ENCODE measurements at regions not wholly inside any gene's neighbourhood (a gene's known extent, or its start where the extent isn't known, plus 50 kb on each side); places are given as distances from the start of the nearest gene placed in this dataset.

GRCh38 chr3:5331567-5332269 is 144.2 kb downstream of the EDEM1 start (continued):
- TF ChIP-seq, protein P1, sequence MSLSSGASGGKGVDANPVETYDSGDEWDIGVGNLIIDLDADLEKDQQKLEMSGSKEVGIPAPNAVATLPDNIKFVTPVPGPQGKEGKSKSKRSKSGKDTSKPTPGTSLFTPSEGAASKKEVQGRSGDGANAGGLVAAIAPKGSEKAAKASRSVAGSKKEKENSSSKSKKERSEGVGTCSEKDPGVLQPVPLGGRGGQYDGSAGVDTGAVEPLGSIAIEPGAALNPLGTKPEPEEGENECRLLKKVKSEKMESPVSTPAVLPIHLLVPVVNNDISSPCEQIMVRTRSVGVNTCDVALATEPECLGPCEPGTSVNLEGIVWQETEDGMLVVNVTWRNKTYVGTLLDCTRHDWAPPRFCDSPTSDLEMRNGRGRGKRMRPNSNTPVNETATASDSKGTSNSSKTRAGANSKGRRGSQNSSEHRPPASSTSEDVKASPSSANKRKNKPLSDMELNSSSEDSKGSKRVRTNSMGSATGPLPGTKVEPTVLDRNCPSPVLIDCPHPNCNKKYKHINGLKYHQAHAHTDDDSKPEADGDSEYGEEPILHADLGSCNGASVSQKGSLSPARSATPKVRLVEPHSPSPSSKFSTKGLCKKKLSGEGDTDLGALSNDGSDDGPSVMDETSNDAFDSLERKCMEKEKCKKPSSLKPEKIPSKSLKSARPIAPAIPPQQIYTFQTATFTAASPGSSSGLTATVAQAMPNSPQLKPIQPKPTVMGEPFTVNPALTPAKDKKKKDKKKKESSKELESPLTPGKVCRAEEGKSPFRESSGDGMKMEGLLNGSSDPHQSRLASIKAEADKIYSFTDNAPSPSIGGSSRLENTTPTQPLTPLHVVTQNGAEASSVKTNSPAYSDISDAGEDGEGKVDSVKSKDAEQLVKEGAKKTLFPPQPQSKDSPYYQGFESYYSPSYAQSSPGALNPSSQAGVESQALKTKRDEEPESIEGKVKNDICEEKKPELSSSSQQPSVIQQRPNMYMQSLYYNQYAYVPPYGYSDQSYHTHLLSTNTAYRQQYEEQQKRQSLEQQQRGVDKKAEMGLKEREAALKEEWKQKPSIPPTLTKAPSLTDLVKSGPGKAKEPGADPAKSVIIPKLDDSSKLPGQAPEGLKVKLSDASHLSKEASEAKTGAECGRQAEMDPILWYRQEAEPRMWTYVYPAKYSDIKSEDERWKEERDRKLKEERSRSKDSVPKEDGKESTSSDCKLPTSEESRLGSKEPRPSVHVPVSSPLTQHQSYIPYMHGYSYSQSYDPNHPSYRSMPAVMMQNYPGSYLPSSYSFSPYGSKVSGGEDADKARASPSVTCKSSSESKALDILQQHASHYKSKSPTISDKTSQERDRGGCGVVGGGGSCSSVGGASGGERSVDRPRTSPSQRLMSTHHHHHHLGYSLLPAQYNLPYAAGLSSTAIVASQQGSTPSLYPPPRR (CRISPR knock-in tag; IDR thresholded peaks at IDR 0.05; ENCODE audit: borderline replicate concordance): 0 out of 2 replicates have a peak, but pooled peaks have one; percentile 29
- TF ChIP-seq SNAPC2 (CRISPR knock-in tag; IDR thresholded peaks at IDR 0.05) (no peak), FOXP1 (IDR thresholded peaks at IDR 0.05) (no peak), FOXP1 (CRISPR knock-in tag; IDR thresholded peaks at IDR 0.05) (peak; percentile 60; the same call in 1 of the 2 replicates), CBX2 (IDR thresholded peaks at IDR 0.05; ENCODE audit: low read depth, low read length) (no peak), CBX2 (CRISPR knock-in tag; IDR thresholded peaks at IDR 0.05; ENCODE audit: low read depth) (no peak), NFIC (IDR thresholded peaks at IDR 0.05; ENCODE audit: low read length) (peak; percentile 60; the same call in 1 of the 2 replicates), ZNF317 (CRISPR knock-in tag; IDR thresholded peaks at IDR 0.05) (no peak), BCLAF1 (IDR thresholded peaks at IDR 0.05) (no peak), NFAT5 (CRISPR knock-in tag; IDR thresholded peaks at IDR 0.05) (no peak), SKIL (CRISPR knock-in tag; IDR thresholded peaks at IDR 0.05; ENCODE audit: borderline replicate concordance) (0 out of 2 replicates have a peak, but pooled peaks have one; percentile 25), ZBTB25 (CRISPR knock-in tag; IDR thresholded peaks at IDR 0.05) (0 out of 2 replicates have a peak, but pooled peaks have one; percentile 20)
